ENCODE measurements at regions not wholly inside any gene's neighbourhood (a gene's known extent, or its start where the extent isn't known, plus 50 kb on each side); places are given as distances from the start of the nearest gene placed in this dataset.
"Not testable (repeated sequence)": the region's sequence is repeated elsewhere in the genome, so short reads cannot be mapped to it uniquely, and the experiment has no call there.

GRCh38 chr1:224011751-224012150 lies 102.2 kb upstream of the FBXO28 start:
- TF ChIP-seq CTCF (conservative IDR thresholded peaks at IDR 0.05 in 1 of 2, IDR thresholded peaks at IDR 0.05 in 1 of 2; ENCODE audit: low read depth in 1 of 2, low read length in 2 of 2); EZH2 (IDR thresholded peaks at IDR 0.05; ENCODE audit: low read length, missing control alignments): not testable (repeated sequence)

Data from fibroblast of lung (primary cell).